Esophagus muscularis mucosa (tissue), 4 donors: ENCODE measurements at regions not wholly inside any gene's neighbourhood (a gene's known extent, or its start where the extent isn't known, plus 50 kb on each side); places are given as distances from the start of the nearest gene placed in this dataset.

Experiments
- DNase-seq: peaks from one replicate; pipeline ENCODE4 v3.0.0-alpha.2; 2017; ENCODE audit errors: extremely low spot score
- H3K27ac ChIP-seq, 4 donors: fragments of 200-600 bp; sonication (generic); replicated peaks in 1 of 4; 1 replicate in 3 of 4; 2 replicates in 1 of 4; pipeline ENCODE4 v1.5.1; 2016 to 2019; ENCODE audit warnings: mild to moderate bottlenecking in 1 of 4
- H3K27me3 ChIP-seq, 4 donors: fragments of 200-600 bp; sonication (generic); one replicate each; pipeline versions ENCODE4 v1.5.1 to v1.6.0; 2016 to 2019
- H3K36me3 ChIP-seq, 4 donors: fragments of 200-600 bp; sonication (generic); one replicate each; pipeline ENCODE4 v1.5.1; 2016 to 2019
- H3K4me1 ChIP-seq, 4 donors: fragments of 200-600 bp; sonication (generic); one replicate each; pipeline ENCODE4 v1.5.1; 2016 to 2019
- H3K4me3 ChIP-seq, 4 donors: fragments of 200-600 bp; sonication (generic); 1 replicate in 2 of 4; 2 replicates in 2 of 4; pipeline ENCODE4 v1.5.1; 2016 to 2019; ENCODE audit warnings: mild to moderate bottlenecking in 4 of 4, moderate library complexity in 1 of 4
- H3K9me3 ChIP-seq, 4 donors: fragments of 200-600 bp; sonication (generic); 1 replicate in 3 of 4; 2 replicates in 1 of 4; pipeline ENCODE4 v1.5.1; 2016 to 2019
- EP300 ChIP-seq: sonication (generic); formaldehyde crosslinking; IDR thresholded peaks from one replicate; pipeline ENCODE4 v1.6.1; 2017; ENCODE audit warnings: antibody characterized with exemption
- POLR2A ChIP-seq: fragments of 450-650 bp; IDR thresholded peaks from one replicate; pipeline ENCODE4 v1.6.1; 2017; ENCODE audit warnings: antibody characterized with exemption, moderate library complexity, mild to moderate bottlenecking, low read depth
- POLR2AphosphoS5 ChIP-seq, 2 donors: sonication (generic); formaldehyde crosslinking; IDR thresholded peaks; one replicate each; pipeline ENCODE4 v1.6.1; 2017; ENCODE audit warnings: antibody characterized with exemption in 2 of 2
- WGBS: methylation state at CpG from one replicate; pipeline ENCODE4 v1.1.5; 2018; 5-methylcytosine and 5-hydroxymethylcytosine counted together
- intact Hi-C: fragments of 100-400 bp; cut with DNase I; formaldehyde crosslinking; loops from one replicate; pipeline ENCODE4 v1.15.1; 2023
- TF ChIP-seq, protein P1 (sequence below), 3 experiments: fragments of 200-600 bp in 2 of 3; fragments of 450-650 bp in 1 of 3; sonication (generic) in 2 of 3; IDR thresholded peaks; one replicate each; pipeline ENCODE4 v1.5.1; 2017 to 2019; ENCODE audit warnings: antibody characterized with exemption in 3 of 3, mild to moderate bottlenecking in 2 of 3, moderate library complexity in 1 of 3

DNA sequence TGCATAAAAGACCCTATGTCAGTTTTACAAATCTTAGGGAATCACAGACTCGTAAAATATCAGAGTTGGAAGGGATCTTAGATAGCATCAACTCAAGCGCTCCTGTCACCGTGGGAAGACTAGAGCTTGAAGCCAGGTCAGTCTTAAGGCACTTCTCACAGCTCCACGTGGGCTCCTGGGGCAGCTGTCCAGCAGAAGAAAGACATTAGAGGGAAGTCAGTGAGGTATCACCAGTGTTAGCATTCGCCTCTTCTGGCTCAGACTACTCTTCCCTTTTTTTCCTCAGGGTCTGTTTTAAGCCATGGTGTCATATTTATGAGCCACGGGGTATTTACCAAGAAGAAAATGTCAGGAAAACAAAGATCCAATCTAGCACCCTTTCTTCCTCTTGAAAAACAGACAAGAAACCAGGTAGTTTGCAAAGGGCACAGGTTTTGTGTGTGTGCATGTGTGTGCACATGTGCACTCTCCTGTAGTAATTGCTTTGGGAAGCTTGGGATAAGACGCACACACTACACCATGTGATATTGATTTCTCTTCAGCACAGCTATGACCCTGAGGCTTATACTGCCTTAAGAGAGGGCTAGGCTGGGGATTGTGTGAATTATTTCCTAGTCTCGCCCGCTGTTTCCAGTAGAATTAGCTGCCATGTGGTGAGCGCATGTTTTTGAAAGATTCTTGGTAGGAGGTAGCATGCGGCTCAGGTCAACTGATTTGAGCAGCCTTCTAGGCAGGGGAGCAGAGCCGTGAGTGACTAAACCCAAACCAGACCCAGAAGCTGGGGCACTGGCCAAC is 61.0 kb upstream of the ELAC2 start:
- no peak for DNase-seq
- H3K4me3 ChIP-seq, result no peak overlapping the region
- no peaks in the 10 kb centered on the region for H3K9me3 ChIP-seq
- 76% methylated on average over 12 of the region's 12 CpGs for WGBS
- no peaks in the 10 kb centered on the region for H3K4me1 ChIP-seq
- TF ChIP-seq POLR2AphosphoS5 (IDR thresholded peaks at IDR 0.05), result no peak
- no peak for TF ChIP-seq POLR2A
- TF ChIP-seq EP300, result no peak
- TF ChIP-seq, protein P1, sequence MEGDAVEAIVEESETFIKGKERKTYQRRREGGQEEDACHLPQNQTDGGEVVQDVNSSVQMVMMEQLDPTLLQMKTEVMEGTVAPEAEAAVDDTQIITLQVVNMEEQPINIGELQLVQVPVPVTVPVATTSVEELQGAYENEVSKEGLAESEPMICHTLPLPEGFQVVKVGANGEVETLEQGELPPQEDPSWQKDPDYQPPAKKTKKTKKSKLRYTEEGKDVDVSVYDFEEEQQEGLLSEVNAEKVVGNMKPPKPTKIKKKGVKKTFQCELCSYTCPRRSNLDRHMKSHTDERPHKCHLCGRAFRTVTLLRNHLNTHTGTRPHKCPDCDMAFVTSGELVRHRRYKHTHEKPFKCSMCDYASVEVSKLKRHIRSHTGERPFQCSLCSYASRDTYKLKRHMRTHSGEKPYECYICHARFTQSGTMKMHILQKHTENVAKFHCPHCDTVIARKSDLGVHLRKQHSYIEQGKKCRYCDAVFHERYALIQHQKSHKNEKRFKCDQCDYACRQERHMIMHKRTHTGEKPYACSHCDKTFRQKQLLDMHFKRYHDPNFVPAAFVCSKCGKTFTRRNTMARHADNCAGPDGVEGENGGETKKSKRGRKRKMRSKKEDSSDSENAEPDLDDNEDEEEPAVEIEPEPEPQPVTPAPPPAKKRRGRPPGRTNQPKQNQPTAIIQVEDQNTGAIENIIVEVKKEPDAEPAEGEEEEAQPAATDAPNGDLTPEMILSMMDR (IDR thresholded peaks at IDR 0.05), result no peak
- H3K27ac ChIP-seq, result no peak overlapping the region
- H3K36me3 ChIP-seq, result no peaks in the 10 kb centered on the region
- intact Hi-C loops, result no loop called here
- H3K27me3 ChIP-seq, result no peaks in the 10 kb centered on the region

GRCh38 chr17:13076905-13077304 is 59.1 kb upstream of the ELAC2 start:
- intact Hi-C loops, result no loop called here
- Histone ChIP-seq H3K4me1 (peaks cover 0 to 3% (median 0%) of the 10 kb centered on the region in 4 donors), H3K27ac (no peak overlapping the region), H3K27me3 (no peaks in the 10 kb centered on the region), H3K4me3 (no peak overlapping the region), H3K9me3 (no peaks in the 10 kb centered on the region), H3K36me3 (no peaks in the 10 kb centered on the region)
- TF ChIP-seq POLR2AphosphoS5 (IDR thresholded peaks at IDR 0.05), result no peak
- TF ChIP-seq EP300, result no peak
- TF ChIP-seq, protein P1 (IDR thresholded peaks at IDR 0.05), result no peak
- WGBS, result 75% methylated on average over 4 of the region's 4 CpGs
- DNase-seq, result no peak

- intact Hi-C loops, result no loop called here
- WGBS, result 56% methylated on average over 2 of the region's 2 CpGs
- Histone ChIP-seq H3K9me3 (no peaks in the 10 kb centered on the region), H3K27me3 (no peaks in the 10 kb centered on the region), H3K4me1 (peaks cover 0 to 3% (median 0%) of the 10 kb centered on the region in 4 donors), H3K27ac (no peak overlapping the region), H3K4me3 (no peak overlapping the region), H3K36me3 (no peaks in the 10 kb centered on the region)
- TF ChIP-seq EP300, result no peak
- TF ChIP-seq POLR2AphosphoS5 (IDR thresholded peaks at IDR 0.05), result no peak
- TF ChIP-seq POLR2A, result no peak
- TF ChIP-seq, protein P1 (IDR thresholded peaks at IDR 0.05), result no peak
- no peak for DNase-seq
These were observed 56.2 kb upstream of the ELAC2 start for GRCh38 chr17:13074026-13074425.

- Histone ChIP-seq H3K27ac (peak overlapping the region in 1 of 4 donors; percentile 23), H3K36me3 (no peaks in the 10 kb centered on the region), H3K4me3 (no peak overlapping the region), H3K4me1 (peaks cover 0 to 3% (median 0%) of the 10 kb centered on the region in 4 donors), H3K9me3 (no peaks in the 10 kb centered on the region), H3K27me3 (no peaks in the 10 kb centered on the region)
- 54% methylated on average over 4 of the region's 4 CpGs for WGBS
- intact Hi-C loops, result no loop called here
- DNase-seq, result no peak
- no peak for TF ChIP-seq POLR2A
- TF ChIP-seq, protein P1 (IDR thresholded peaks at IDR 0.05), result no peak
- TF ChIP-seq POLR2AphosphoS5 (IDR thresholded peaks at IDR 0.05), result no peak
- TF ChIP-seq EP300, result no peak
These were observed 55.2 kb upstream of the ELAC2 start for GRCh38 chr17:13073018-13073417.
